ENCODE measurements at regions not wholly inside any gene's neighbourhood (a gene's known extent, or its start where the extent isn't known, plus 50 kb on each side); places are given as distances from the start of the nearest gene placed in this dataset.

GRCh38 chr2:172232708-172233396 is 130.2 kb upstream of the DLX2 start:
- DNase-seq, result no peak

GRCh38 chr2:172233987-172234715 is 131.5 kb upstream of the DLX2 start:
- DNase-seq, result no peak

GRCh38 chr2:172234716-172235691 is 132.3 kb upstream of the DLX2 start:
- peak; percentile 23 for DNase-seq

GRCh38 chr2:172239944-172240590 is 137.4 kb upstream of the DLX2 start:
- no peak for DNase-seq

- no peak for DNase-seq
Measured at GRCh38 chr2:172241222-172241621, 138.5 kb upstream of the DLX2 start.

DNA sequence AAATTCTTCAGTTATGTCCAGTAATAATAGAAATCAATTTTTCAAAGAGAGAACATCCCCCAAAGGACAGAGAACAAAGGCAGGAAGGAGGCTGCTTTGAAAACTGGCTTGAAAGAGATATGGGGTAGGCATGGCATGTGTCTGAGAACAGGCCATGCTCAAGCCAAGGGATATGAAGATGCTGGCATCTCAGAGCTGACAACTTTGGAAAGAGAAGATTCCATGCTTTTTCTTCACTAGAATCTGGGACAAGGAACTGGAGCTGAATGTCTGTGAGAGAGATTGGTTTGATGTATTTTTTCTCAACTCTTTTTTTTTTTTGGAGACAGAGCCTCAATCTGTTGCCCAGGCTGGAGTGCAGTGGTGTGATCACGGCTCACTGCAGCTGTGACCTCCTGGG is 139.8 kb upstream of the DLX2 start:
- DNase-seq, result no peak

- no peak for DNase-seq
Measured at GRCh38 chr2:172242961-172243360, 140.3 kb upstream of the DLX2 start.

GRCh38 chr2:172244419-172245130 is 141.9 kb upstream of the DLX2 start:
- DNase-seq, result no peak

DNA sequence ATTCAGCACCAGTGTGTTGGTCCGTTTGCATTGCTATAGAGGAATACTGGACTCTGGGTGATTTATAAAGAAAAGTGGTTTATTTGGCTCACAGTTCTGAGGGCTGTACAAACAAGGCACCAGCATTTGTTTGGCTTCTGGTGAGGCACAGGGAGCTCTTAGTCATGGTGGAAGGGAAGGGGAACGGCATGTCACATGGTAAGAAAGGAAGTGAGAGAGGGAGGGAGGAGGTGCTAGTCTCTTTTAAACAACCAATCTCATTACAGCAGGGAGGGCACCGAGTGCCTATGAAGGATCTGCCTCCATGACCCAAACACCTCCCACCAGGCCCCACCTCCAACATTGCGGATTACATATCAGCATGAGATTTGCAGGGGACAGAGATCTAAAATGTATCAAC is 143.9 kb upstream of the DLX2 start:
- no peak for DNase-seq

DNA sequence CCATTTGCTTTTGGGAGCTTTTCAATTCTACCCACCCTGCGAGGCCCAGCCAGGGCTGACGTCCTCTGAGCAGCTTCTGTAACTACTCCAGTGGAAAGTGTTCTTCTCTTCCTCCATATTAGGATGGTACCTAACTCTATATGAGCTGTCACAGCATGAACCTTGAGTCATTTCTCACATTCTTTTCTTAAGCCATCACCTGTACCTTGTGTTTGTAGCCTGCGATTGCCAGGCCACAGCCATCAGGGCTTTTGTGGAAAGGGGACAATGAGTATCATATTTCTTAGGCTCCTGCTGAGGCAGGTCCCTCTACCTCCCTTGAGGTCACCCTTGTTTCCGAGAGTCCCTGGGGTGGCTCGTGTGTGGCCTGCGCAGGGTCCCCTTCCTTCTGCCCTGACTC is 144.5 kb upstream of the DLX2 start:
- no peak for DNase-seq

DNA sequence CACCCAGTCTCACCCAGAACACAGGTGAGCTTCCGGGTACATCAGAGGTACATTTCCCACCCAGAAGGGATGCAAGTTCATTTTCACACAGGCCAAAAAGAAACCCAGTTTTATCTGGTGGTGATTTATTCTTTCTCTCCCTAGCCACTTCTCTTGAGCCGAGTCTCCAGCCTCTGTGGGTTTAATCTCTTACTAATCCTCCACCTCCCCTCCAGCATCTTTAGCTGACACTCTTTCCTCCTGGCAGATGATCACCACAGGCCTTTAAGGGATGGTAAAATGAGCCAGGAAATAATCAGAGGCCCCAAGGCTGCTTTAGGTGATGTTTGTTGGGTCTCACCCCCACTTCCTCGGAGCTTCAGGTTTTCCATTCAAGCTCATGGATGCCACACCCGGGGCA is 145.7 kb upstream of the DLX2 start:
- no peak for DNase-seq

DNA sequence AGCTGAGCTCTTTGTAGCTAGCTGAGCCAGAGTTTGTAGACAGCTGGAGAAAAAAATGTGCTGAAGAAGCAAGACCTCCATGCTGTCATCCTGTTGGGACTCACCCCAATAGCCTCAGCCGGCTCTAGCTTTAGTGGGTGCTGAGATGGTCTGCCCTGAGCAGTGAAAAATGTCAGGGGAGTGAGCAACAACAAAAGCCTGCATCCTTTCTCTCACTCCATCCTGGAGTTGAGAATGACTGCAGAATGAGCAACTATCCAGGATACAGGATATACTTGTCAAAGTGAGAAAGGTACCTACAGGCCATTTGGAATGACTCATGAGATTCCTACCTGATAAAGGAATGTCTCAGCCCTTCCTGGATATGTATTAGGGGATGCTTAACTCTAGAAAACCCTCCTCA is 146.1 kb upstream of the DLX2 start:
- DNase-seq, result no peak

GRCh38 chr2:172249334-172249733 is 146.6 kb upstream of the DLX2 start:
- no peak for DNase-seq

- no peak for DNase-seq
Measured at GRCh38 chr2:172249986-172250385, 147.3 kb upstream of the DLX2 start.

DNA sequence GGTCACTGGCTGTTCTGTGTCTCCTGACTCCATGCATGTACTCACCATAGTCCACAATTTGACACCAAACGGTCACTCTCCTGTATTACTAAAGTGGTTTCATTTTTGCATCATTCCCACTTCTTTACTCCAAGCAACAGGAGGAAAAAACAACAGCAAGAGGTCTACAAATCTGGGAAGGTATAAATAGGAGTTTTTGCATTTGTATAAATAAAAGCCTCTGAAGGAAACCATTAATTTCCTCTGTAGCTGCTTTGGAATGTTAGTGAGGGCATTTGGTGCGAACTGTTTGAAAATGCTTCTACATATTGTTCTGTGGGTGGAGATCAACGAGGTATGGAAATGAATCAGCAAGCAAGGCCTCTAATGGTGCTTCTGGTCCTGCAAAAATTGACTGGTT is 148.5 kb upstream of the DLX2 start:
- DNase-seq, result no peak

DNA sequence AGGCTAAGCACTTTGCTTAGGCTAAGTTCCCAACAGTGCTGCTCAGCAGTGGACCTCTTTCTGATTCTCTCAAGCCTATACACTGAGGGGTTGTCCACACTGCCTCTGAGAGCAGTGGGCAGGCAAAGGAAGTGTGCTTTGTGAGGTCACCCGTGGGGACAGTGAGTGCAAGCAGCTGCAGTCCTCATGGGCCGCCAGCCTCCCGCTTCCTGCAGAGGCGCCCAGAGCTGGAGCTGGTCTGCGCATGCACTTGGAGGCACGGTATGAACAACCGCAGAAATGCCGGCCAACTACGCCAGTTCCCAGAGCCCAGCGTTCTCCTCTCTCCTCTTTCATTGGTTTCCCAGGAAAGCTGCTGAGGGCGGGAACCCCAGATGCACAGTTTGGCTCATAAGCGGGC is 149.5 kb upstream of the DLX2 start:
- DNase-seq, result no peak

- DNase-seq, result peak; percentile 76
Measured at GRCh38 chr2:172253190-172254052, 150.7 kb upstream of the DLX2 start.

- no peak for DNase-seq
Measured at GRCh38 chr2:172256886-172257285, 154.2 kb upstream of the DLX2 start.

DNA sequence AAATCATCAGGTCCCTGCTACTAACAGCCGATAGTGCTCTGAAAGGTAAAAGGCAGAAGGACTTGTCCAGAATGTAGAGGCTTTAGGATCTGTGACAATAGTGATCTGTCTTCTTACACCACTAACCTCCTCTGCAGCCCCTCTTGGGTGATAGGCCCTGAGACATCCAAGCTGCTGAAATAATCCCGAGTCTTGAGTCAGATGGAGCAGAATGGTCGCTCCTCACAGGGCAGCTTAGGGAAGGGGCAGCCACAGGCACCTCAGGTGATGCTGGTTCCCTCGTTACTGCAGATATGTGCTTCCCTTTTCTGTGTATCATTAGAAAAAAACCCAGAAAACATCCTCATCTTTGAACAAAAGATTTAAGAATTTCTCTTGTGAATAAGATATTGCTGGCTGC is 157.1 kb upstream of the DLX2 start:
- DNase-seq, result no peak

DNA sequence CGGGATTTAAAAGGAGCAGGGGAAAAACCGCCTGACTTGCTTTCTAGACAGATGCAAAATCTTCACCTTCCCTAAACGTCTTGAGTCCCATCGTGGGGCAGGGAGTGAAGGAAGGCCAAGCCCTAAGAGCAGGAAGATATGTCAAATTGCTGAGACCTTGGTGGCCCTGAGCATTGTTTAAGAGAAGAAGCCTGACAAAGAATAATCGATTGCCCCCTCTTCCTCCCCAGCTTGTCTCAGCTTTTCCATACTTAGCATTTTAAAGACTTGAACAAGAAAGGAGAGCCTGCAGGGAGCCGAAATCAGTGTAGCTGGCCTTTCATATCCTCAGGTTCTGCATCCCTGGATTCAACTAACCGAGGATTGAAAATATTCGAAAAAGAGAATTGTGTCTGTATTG is 157.6 kb upstream of the DLX2 start:
- no peak for DNase-seq

- DNase-seq, result no peak
Measured at GRCh38 chr2:172261292-172261691, 158.6 kb upstream of the DLX2 start.
